CD14-positive monocyte (primary cell): ENCODE measurements at regions not wholly inside any gene's neighbourhood (a gene's known extent, or its start where the extent isn't known, plus 50 kb on each side); places are given as distances from the start of the nearest gene placed in this dataset.

Experiments used
- DNase-seq, 3 donors: peaks; one replicate each; pipeline ENCODE4 v3.0.0-alpha.2; 2011 to 2022
- H2AFZ ChIP-seq: 2 replicates; pipeline ENCODE4 v1.6.0; 2012; ENCODE audit warnings: mild to moderate bottlenecking, low read depth, low read length, inconsistent platforms; ENCODE audit not compliant: insufficient read depth, poor library complexity, severe bottlenecking
- H3K27ac ChIP-seq, 2 donors: 1 replicate in 1 of 2; 2 replicates in 1 of 2; pipeline ENCODE4 v1.5.1; 2012 to 2013; ENCODE audit warnings: low read length in 2 of 2, control low read depth in 1 of 2, inconsistent platforms in 1 of 2, low read depth in 1 of 2, mild to moderate bottlenecking in 1 of 2
- H3K27me3 ChIP-seq, 2 donors: one replicate each; pipeline versions ENCODE4 v1.6.0 to v1.6.1; 2011 to 2013; ENCODE audit warnings: low read length in 2 of 2; ENCODE audit not compliant: control insufficient read depth in 2 of 2, insufficient read depth in 2 of 2
- H3K36me3 ChIP-seq, 2 donors: replicated peaks in 1 of 2; 1 replicate in 1 of 2; 2 replicates in 1 of 2; pipeline versions ENCODE4 v1.5.1 to v1.6.1; 2012 to 2013; ENCODE audit warnings: low read length in 2 of 2, control low read depth in 1 of 2, inconsistent platforms in 1 of 2, mild to moderate bottlenecking in 1 of 2; ENCODE audit not compliant: insufficient read depth in 2 of 2, control insufficient read depth in 1 of 2
- H3K4me1 ChIP-seq, 2 donors: 1 replicate in 1 of 2; 2 replicates in 1 of 2; pipeline versions ENCODE4 v1.5.1 to v1.6.1; 2012 to 2013; ENCODE audit warnings: low read length in 2 of 2, control low read depth in 1 of 2, inconsistent platforms in 1 of 2, mild to moderate bottlenecking in 1 of 2, moderate library complexity in 1 of 2; ENCODE audit not compliant: insufficient read depth in 2 of 2, control insufficient read depth in 1 of 2
- H3K4me2 ChIP-seq: replicated peaks from 2 replicates; pipeline ENCODE3; 2012; ENCODE audit warnings: low read length, moderate library complexity, mild to moderate bottlenecking; ENCODE audit not compliant: poor library complexity, severe bottlenecking; ENCODE audit errors: extremely low read depth
- H3K4me3 ChIP-seq, 3 experiments: fragments of 200-600 bp in 1 of 3; sonication (generic) in 1 of 3; replicated peaks in 1 of 3; 1 replicate in 2 of 3; 2 replicates in 1 of 3; pipeline ENCODE4 v1.5.1; 2011 to 2013; ENCODE audit warnings: low read length in 3 of 3, mild to moderate bottlenecking in 3 of 3, control low read depth in 2 of 3, low read depth in 2 of 3, inconsistent platforms in 1 of 3, moderate library complexity in 1 of 3
- H3K79me2 ChIP-seq: 2 replicates; pipeline ENCODE4 v1.6.0; 2012; ENCODE audit warnings: mild to moderate bottlenecking, control low read depth, inconsistent platforms, low read length, moderate library complexity; ENCODE audit not compliant: insufficient read depth
- H3K9ac ChIP-seq: 2 replicates; pipeline ENCODE4 v1.6.0; 2017; ENCODE audit warnings: low read length, mild to moderate bottlenecking; ENCODE audit not compliant: insufficient read depth, poor library complexity, severe bottlenecking
- H3K9me3 ChIP-seq, 2 donors: replicated peaks in 1 of 2; 1 replicate in 1 of 2; 2 replicates in 1 of 2; pipeline versions ENCODE4 v1.5.1 to v1.6.1; 2012 to 2013; ENCODE audit warnings: low read length in 2 of 2, control low read depth in 1 of 2; ENCODE audit not compliant: control insufficient read depth in 1 of 2, insufficient read depth in 1 of 2
- H4K20me1 ChIP-seq: 2 replicates; pipeline ENCODE4 v1.6.0; 2012; ENCODE audit warnings: mild to moderate bottlenecking, low read length, control low read depth, moderate library complexity; ENCODE audit not compliant: insufficient read depth
- H3K27ac Mint-ChIP-seq, 7 donors: one replicate each; pipeline ENCODE4 v1.8.0; 2020; ENCODE audit warnings: mild to moderate bottlenecking in 7 of 7, mixed read lengths in 7 of 7, moderate library complexity in 6 of 7, inconsistent platforms in 2 of 7
- H3K27me3 Mint-ChIP-seq, 3 donors: one replicate each; pipeline ENCODE4 v1.8.0; 2021 to 2022; ENCODE audit warnings: low read depth in 3 of 3, mild to moderate bottlenecking in 3 of 3, mixed read lengths in 3 of 3, moderate library complexity in 3 of 3, inconsistent platforms in 1 of 3
- H3K36me3 Mint-ChIP-seq, 2 donors: one replicate each; pipeline ENCODE4 v1.8.0; 2020; ENCODE audit warnings: mixed read lengths in 2 of 2, inconsistent platforms in 1 of 2, mild to moderate bottlenecking in 1 of 2
- H3K4me1 Mint-ChIP-seq: one replicate; pipeline ENCODE4 v1.8.0; 2020; ENCODE audit warnings: mild to moderate bottlenecking, mixed read lengths
- H3K4me3 Mint-ChIP-seq, 2 donors: one replicate each; pipeline ENCODE4 v1.8.0; 2020; ENCODE audit warnings: mild to moderate bottlenecking in 2 of 2, mixed read lengths in 2 of 2, moderate library complexity in 1 of 2
- H3K9me3 Mint-ChIP-seq, 7 donors: one replicate each; pipeline ENCODE4 v1.8.0; 2020 to 2022; ENCODE audit warnings: mixed read lengths in 7 of 7, mild to moderate bottlenecking in 6 of 7, moderate library complexity in 6 of 7, inconsistent platforms in 2 of 7
- WGBS: methylation state at CpG from one replicate; pipeline ENCODE4 v1.1.5; 2013; ENCODE audit warnings: missing lambda C conversion rate; ENCODE audit not compliant: insufficient coverage; 5-methylcytosine and 5-hydroxymethylcytosine counted together
- intact Hi-C, 2 donors: fragments of 100-400 bp; cut with micrococcal nuclease; formaldehyde crosslinking; loops; one replicate each; pipeline versions ENCODE4 v1.15.0 to v1.15.1; 2023
- TF ChIP-seq, protein P1 (sequence below): fragments of 200-600 bp; IDR thresholded peaks from one replicate; pipeline ENCODE4 v1.8.0; 2022; ENCODE audit warnings: antibody characterized with exemption, mild to moderate bottlenecking

DNA sequence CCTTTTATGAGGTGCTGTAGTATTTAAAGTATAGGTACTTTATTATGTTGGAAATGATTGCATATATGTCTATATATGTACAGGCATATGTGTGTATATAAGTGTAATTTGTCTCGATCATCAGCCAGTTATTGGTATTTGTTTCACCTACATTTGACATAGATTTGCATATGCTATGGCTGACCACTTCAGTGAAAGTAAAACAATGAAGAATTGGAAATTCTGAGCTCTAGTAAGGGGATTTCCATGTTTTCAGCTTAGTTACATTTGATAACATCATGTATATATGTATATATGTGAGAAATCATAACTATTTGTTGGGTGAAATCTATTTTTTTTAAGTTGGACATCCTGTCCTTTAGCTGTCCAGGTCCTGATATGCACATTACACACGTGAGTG, 1303.9 kb downstream of the EFNB2 start:
- Histone ChIP-seq H3K27ac (no peak overlapping the region), H3K9me3 (no peaks in the 10 kb centered on the region), H3K4me2 (no peak overlapping the region), H3K4me1 (no peaks in the 10 kb centered on the region), H3K9ac (no peak overlapping the region), H3K79me2 (no peaks in the 10 kb centered on the region), H3K4me3 (no peak overlapping the region), H3K36me3 (no peaks in the 10 kb centered on the region), H4K20me1 (no peaks in the 10 kb centered on the region), H2AFZ (no peak overlapping the region), H3K27me3 (no peaks in the 10 kb centered on the region)
- H3K4me1 Mint-ChIP-seq, result no peaks in the 10 kb centered on the region
- H3K9me3 Mint-ChIP-seq, result peaks cover 0 to 11% (median 2%) of the 10 kb centered on the region in 7 donors
- no peak for DNase-seq
- no peaks in the 10 kb centered on the region for H3K36me3 Mint-ChIP-seq
- no peak overlapping the region for H3K27ac Mint-ChIP-seq
- TF ChIP-seq, protein P1, sequence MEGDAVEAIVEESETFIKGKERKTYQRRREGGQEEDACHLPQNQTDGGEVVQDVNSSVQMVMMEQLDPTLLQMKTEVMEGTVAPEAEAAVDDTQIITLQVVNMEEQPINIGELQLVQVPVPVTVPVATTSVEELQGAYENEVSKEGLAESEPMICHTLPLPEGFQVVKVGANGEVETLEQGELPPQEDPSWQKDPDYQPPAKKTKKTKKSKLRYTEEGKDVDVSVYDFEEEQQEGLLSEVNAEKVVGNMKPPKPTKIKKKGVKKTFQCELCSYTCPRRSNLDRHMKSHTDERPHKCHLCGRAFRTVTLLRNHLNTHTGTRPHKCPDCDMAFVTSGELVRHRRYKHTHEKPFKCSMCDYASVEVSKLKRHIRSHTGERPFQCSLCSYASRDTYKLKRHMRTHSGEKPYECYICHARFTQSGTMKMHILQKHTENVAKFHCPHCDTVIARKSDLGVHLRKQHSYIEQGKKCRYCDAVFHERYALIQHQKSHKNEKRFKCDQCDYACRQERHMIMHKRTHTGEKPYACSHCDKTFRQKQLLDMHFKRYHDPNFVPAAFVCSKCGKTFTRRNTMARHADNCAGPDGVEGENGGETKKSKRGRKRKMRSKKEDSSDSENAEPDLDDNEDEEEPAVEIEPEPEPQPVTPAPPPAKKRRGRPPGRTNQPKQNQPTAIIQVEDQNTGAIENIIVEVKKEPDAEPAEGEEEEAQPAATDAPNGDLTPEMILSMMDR, result no peak
- intact Hi-C loops, result no loop called here
- H3K4me3 Mint-ChIP-seq, result no peak overlapping the region
- H3K27me3 Mint-ChIP-seq, result peaks cover 0 to 5% (median 2%) of the 10 kb centered on the region in 3 donors
- whole genome bisulfite sequencing, result no CpG with 5 or more reads among the region's 2 CpGs

DNA sequence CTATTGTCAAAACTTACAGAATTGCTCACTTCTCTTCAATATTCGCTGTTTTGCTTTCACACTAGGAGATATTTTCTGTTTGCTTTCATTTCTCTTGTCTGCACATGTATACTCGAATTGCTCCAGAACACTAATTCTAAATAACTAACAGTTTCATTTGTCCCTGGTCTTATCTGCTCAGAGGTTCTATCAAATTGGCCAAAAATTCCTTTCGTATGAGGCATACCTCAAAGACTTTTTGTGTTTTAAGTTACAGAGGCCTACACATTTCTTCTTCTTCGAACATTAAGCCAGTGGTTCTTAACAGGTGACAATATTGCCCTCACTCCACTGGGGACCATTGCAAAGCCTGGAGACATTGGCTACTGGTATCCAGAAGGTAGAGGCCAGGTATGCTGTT, 1314.6 kb downstream of the EFNB2 start:
- DNase-seq, result no peak
- Mint-ChIP-seq H3K36me3 (no peaks in the 10 kb centered on the region), H3K4me1 (no peaks in the 10 kb centered on the region), H3K27me3 (no peaks in the 10 kb centered on the region), H3K9me3 (peaks cover 2 to 9% (median 4%) of the 10 kb centered on the region in 7 donors), H3K27ac (no peak overlapping the region), H3K4me3 (no peak overlapping the region)
- no peaks in the 10 kb centered on the region for H3K79me2 ChIP-seq
- no peak overlapping the region for H3K4me3 ChIP-seq
- H3K9me3 ChIP-seq, result no peaks in the 10 kb centered on the region
- intact Hi-C loops, result no loop called here
- H3K27ac ChIP-seq, result no peak overlapping the region
- TF ChIP-seq, protein P1, result no peak
- no peak overlapping the region for H2AFZ ChIP-seq
- no peaks in the 10 kb centered on the region for H4K20me1 ChIP-seq
- WGBS, result 91% methylated on average over 4 of the region's 4 CpGs
- no peak overlapping the region for H3K9ac ChIP-seq
- no peaks in the 10 kb centered on the region for H3K36me3 ChIP-seq
- H3K27me3 ChIP-seq, result no peaks in the 10 kb centered on the region
- H3K4me2 ChIP-seq, result no peak overlapping the region
- no peaks in the 10 kb centered on the region for H3K4me1 ChIP-seq
